ENCODE measurements at regions not wholly inside any gene's neighbourhood (a gene's known extent, or its start where the extent isn't known, plus 50 kb on each side); places are given as distances from the start of the nearest gene placed in this dataset.

- Histone ChIP-seq H3K4me2 (ENCODE audit: low read depth, low read length) (no peak overlapping the region), H3K9ac (ENCODE audit: low read length) (no peak overlapping the region), H3K27me3 (replicated peaks; ENCODE audit: insufficient read depth, low read length) (no peaks in the 10 kb centered on the region), H3K9me3 (replicated peaks; ENCODE audit: insufficient read depth, low read length) (no peaks in the 10 kb centered on the region), H3F3A (ENCODE audit: insufficient read depth, low read length) (no peaks in the 10 kb centered on the region), H2AFZ (ENCODE audit: low read length) (no peak overlapping the region), H4K20me1 (ENCODE audit: insufficient read depth, low read length) (no peaks in the 10 kb centered on the region), H3K4me3 (ENCODE audit: low read length) (no peak overlapping the region), H3K9me2 (replicated peaks; ENCODE audit: insufficient read depth, low read length) (no peaks in the 10 kb centered on the region), H3K79me2 (ENCODE audit: low read length) (no peaks in the 10 kb centered on the region), H3K4me1 (ENCODE audit: low read length) (no peaks in the 10 kb centered on the region), H3K36me3 (replicated peaks; ENCODE audit: insufficient read depth, low read length) (no peaks in the 10 kb centered on the region), H3K27ac (ENCODE audit: low read length) (no peak overlapping the region)
- TF ChIP-seq EZH2 (optimal IDR thresholded peaks at IDR 0.05; ENCODE audit: low read depth, low read length), result no peak
- TF ChIP-seq EZH2phosphoT487 (IDR thresholded peaks at IDR 0.05; ENCODE audit: low read length), result no peak
- no peak for TF ChIP-seq CTCF (IDR thresholded peaks at IDR 0.05; ENCODE audit: low read length)
- DNase-seq, result no peak
Observed at GRCh38 chr12:54704202-54704601, 56.0 kb upstream of the DCD start.

GRCh38 chr12:54701940-54702592 is 53.9 kb upstream of the DCD start:
- Histone ChIP-seq H3K27me3 (replicated peaks; ENCODE audit: insufficient read depth, low read length) (no peaks in the 10 kb centered on the region), H3K27ac (ENCODE audit: low read length) (no peak overlapping the region), H4K20me1 (ENCODE audit: insufficient read depth, low read length) (no peaks in the 10 kb centered on the region), H3K9ac (ENCODE audit: low read length) (no peak overlapping the region), H3K4me1 (ENCODE audit: low read length) (peaks cover 3% of the 10 kb centered on the region; the same call in 1 of the 2 replicates), H3K9me3 (replicated peaks; ENCODE audit: insufficient read depth, low read length) (no peaks in the 10 kb centered on the region), H2AFZ (ENCODE audit: low read length) (no peak overlapping the region), H3K36me3 (replicated peaks; ENCODE audit: insufficient read depth, low read length) (no peaks in the 10 kb centered on the region), H3F3A (ENCODE audit: insufficient read depth, low read length) (no peaks in the 10 kb centered on the region), H3K79me2 (ENCODE audit: low read length) (no peaks in the 10 kb centered on the region), H3K9me2 (replicated peaks; ENCODE audit: insufficient read depth, low read length) (no peaks in the 10 kb centered on the region), H3K4me3 (ENCODE audit: low read length) (no peak overlapping the region), H3K4me2 (ENCODE audit: low read depth, low read length) (no peak overlapping the region)
- no peak for TF ChIP-seq EZH2 (optimal IDR thresholded peaks at IDR 0.05; ENCODE audit: low read depth, low read length)
- TF ChIP-seq EZH2phosphoT487 (IDR thresholded peaks at IDR 0.05; ENCODE audit: low read length), result no peak
- TF ChIP-seq CTCF (IDR thresholded peaks at IDR 0.05; ENCODE audit: low read length), result peak; percentile 58
- DNase-seq, result peak; percentile 67

GRCh38 chr12:54700849-54701248 is 52.7 kb upstream of the DCD start:
- no peaks in the 10 kb centered on the region for H4K20me1 ChIP-seq (ENCODE audit: insufficient read depth, low read length)
- no peaks in the 10 kb centered on the region for H3F3A ChIP-seq (ENCODE audit: insufficient read depth, low read length)
- no peak overlapping the region for H3K27ac ChIP-seq (ENCODE audit: low read length)
- no peak overlapping the region for H2AFZ ChIP-seq (ENCODE audit: low read length)
- H3K9me3 ChIP-seq (replicated peaks; ENCODE audit: insufficient read depth, low read length), result no peaks in the 10 kb centered on the region
- H3K27me3 ChIP-seq (replicated peaks; ENCODE audit: insufficient read depth, low read length), result no peaks in the 10 kb centered on the region
- TF ChIP-seq EZH2phosphoT487 (IDR thresholded peaks at IDR 0.05; ENCODE audit: low read length) (no peak), CTCF (IDR thresholded peaks at IDR 0.05; ENCODE audit: low read length) (no peak), EZH2 (optimal IDR thresholded peaks at IDR 0.05; ENCODE audit: low read depth, low read length) (no peak)
- no peaks in the 10 kb centered on the region for H3K9me2 ChIP-seq (replicated peaks; ENCODE audit: insufficient read depth, low read length)
- peaks cover 3% of the 10 kb centered on the region; the same call in 1 of the 2 replicates for H3K4me1 ChIP-seq (ENCODE audit: low read length)
- H3K4me2 ChIP-seq (ENCODE audit: low read depth, low read length), result no peak overlapping the region
- no peaks in the 10 kb centered on the region for H3K36me3 ChIP-seq (replicated peaks; ENCODE audit: insufficient read depth, low read length)
- DNase-seq, result no peak
- no peak overlapping the region for H3K9ac ChIP-seq (ENCODE audit: low read length)
- H3K79me2 ChIP-seq (ENCODE audit: low read length), result no peaks in the 10 kb centered on the region
- H3K4me3 ChIP-seq (ENCODE audit: low read length), result no peak overlapping the region
